GM12878 (cell line): ENCODE measurements at regions not wholly inside any gene's neighbourhood (a gene's known extent, or its start where the extent isn't known, plus 50 kb on each side); places are given as distances from the start of the nearest gene placed in this dataset.

Experiments
- ATAC-seq: fragments of 200-7000 bp; cut with Tn5 transposase; 3 replicates; pipeline ENCODE4 v1.9.1; 2020; ENCODE audit warnings: mild to moderate bottlenecking, moderate library complexity
- BruUV-seq: library from RNA; stranded (reverse); fragments of 400-500 nt; replicated peaks from 2 replicates; lab custom pipeline; 2021; lab: Mats Ljungman, UMichigan
- CTCF ChIA-PET: fragments of 300-600 bp; sonication (Branson Sonifier 250); formaldehyde crosslinking; extraction: SDS; loops from one replicate; lab custom pipeline; 2021; ENCODE audit warnings: inconsistent platforms; lab: Yijun Ruan, JAX
- POLR2A ChIA-PET: fragments of 350-600 bp; formaldehyde crosslinking; extraction: SDS; loops from one replicate; lab custom pipeline; 2021; ENCODE audit warnings: inconsistent platforms; lab: Charles Lee
- RAD21 ChIA-PET: fragments of 300-600 bp; sonication (Branson Sonifier 250); formaldehyde crosslinking; loops from one replicate; lab custom pipeline; 2023; ENCODE audit warnings: antibody characterized with exemption; ENCODE audit not compliant: unreplicated experiment; lab: Charles Lee
- SMC1A ChIA-PET: fragments of 300-600 bp; sonication (Branson Sonifier 250); formaldehyde crosslinking; loops from one replicate; lab custom pipeline; 2023; ENCODE audit not compliant: unreplicated experiment, uncharacterized antibody; lab: Charles Lee
- DNase-seq: peaks from one replicate; pipeline ENCODE4 v3.0.0-alpha.2; 2011; ENCODE audit warnings: low read depth, low spot score
- FAIRE-seq: peaks from 3 replicates; lab custom pipeline; 2011; peaks lifted over from hg19 to GRCh38; lab: Jason Lieb, UNC
- H2AFZ ChIP-seq: 2 replicates; pipeline ENCODE4 v1.6.0; 2011; ENCODE audit warnings: low read depth, low read length, control low read depth; ENCODE audit not compliant: control insufficient read depth
- H3K27ac ChIP-seq: 2 replicates; pipeline ENCODE4 v1.5.1; 2011; ENCODE audit warnings: control low read depth; ENCODE audit not compliant: control insufficient read depth, insufficient read depth
- H3K27me3 ChIP-seq, 2 experiments: replicated peaks in 1 of 2; 2 replicates each; pipeline versions ENCODE4 v1.6.0 to v1.6.1; 2011; ENCODE audit warnings: low read length in 1 of 2; ENCODE audit not compliant: control insufficient read depth in 2 of 2, insufficient read depth in 2 of 2
- H3K36me3 ChIP-seq, 2 experiments: 2 replicates each; pipeline ENCODE4 v1.5.1; 2011; ENCODE audit warnings: low read length in 1 of 2; ENCODE audit not compliant: control insufficient read depth in 2 of 2, insufficient read depth in 2 of 2
- H3K4me1 ChIP-seq: 2 replicates; pipeline ENCODE4 v1.6.1; 2011; ENCODE audit warnings: mild to moderate bottlenecking, low read length, moderate library complexity, mixed read lengths; ENCODE audit not compliant: control insufficient read depth, insufficient read depth
- H3K4me2 ChIP-seq: 2 replicates; pipeline ENCODE4 v1.6.0; 2011; ENCODE audit warnings: control low read depth; ENCODE audit not compliant: control insufficient read depth, insufficient read depth
- H3K4me3 ChIP-seq: fragments of 200-600 bp; sonication (generic); 2 replicates; pipeline ENCODE4 v1.5.1; 2016
- H3K79me2 ChIP-seq: 2 replicates; pipeline ENCODE4 v1.6.0; 2011; ENCODE audit warnings: low read length; ENCODE audit not compliant: control insufficient read depth, insufficient read depth
- H3K9ac ChIP-seq: 2 replicates; pipeline ENCODE4 v1.8.0; 2011; ENCODE audit warnings: low read length, control low read depth, mixed read lengths; ENCODE audit not compliant: control insufficient read depth, insufficient read depth
- H3K9me3 ChIP-seq: replicated peaks from 3 replicates; pipeline ENCODE4 v1.5.1; 2011; ENCODE audit warnings: mild to moderate bottlenecking, low read length; ENCODE audit not compliant: control insufficient read depth, insufficient read depth
- H4K20me1 ChIP-seq: 2 replicates; pipeline ENCODE4 v1.6.0; 2011; ENCODE audit not compliant: control insufficient read depth, insufficient read depth
- ASH2L ChIP-seq: fragments of 300-600, 200-600 bp; sonication (generic); IDR thresholded peaks from 2 replicates; pipeline ENCODE4 v1.6.1; 2017; ENCODE audit warnings: low read depth, mild to moderate bottlenecking, borderline replicate concordance
- BACH1 ChIP-seq: fragments of 450-650 bp; IDR thresholded peaks from 2 replicates; pipeline ENCODE4 v1.6.1; 2017; ENCODE audit warnings: mild to moderate bottlenecking, borderline replicate concordance
- GATAD2B ChIP-seq: fragments of 450-650 bp; conservative IDR thresholded peaks from 2 replicates; pipeline ENCODE4 v1.6.1; 2017; ENCODE audit warnings: low read depth, mild to moderate bottlenecking, moderate library complexity
- JUND ChIP-seq: IDR thresholded peaks from 2 replicates; pipeline ENCODE4 v1.6.1; 2012; ENCODE audit warnings: low read depth, mild to moderate bottlenecking, low read length, improper control_type of control experiment, moderate library complexity
- KLF5 ChIP-seq: fragments of 450-650 bp; IDR thresholded peaks from 2 replicates; pipeline ENCODE4 v1.6.1; 2014; ENCODE audit warnings: mild to moderate bottlenecking; ENCODE audit not compliant: partially characterized antibody
- NBN ChIP-seq: fragments of 450-650 bp; IDR thresholded peaks from 2 replicates; pipeline ENCODE4 v1.6.1; 2016
- NFIC ChIP-seq: IDR thresholded peaks from 2 replicates; pipeline ENCODE4 v1.6.1; 2012; ENCODE audit warnings: low read depth, mild to moderate bottlenecking, inconsistent platforms, low read length, moderate library complexity
- NFYA ChIP-seq: IDR thresholded peaks from 2 replicates; pipeline ENCODE4 v1.6.1; 2011; ENCODE audit warnings: low read depth, mild to moderate bottlenecking, low read length, improper control_type of control experiment, borderline replicate concordance
- RELA ChIP-seq: fragments of 450-650 bp; IDR thresholded peaks from 2 replicates; pipeline ENCODE4 v1.8.0; 2014; ENCODE audit warnings: borderline replicate concordance; ENCODE audit not compliant: partially characterized antibody
- SIN3A ChIP-seq: IDR thresholded peaks from 2 replicates; pipeline ENCODE4 v1.6.1; 2012; ENCODE audit warnings: low read depth, low read length, improper control_type of control experiment
- STAT3 ChIP-seq: IDR thresholded peaks from 2 replicates; pipeline ENCODE4 v1.6.1; 2011; ENCODE audit warnings: low read depth, low read length, improper control_type of control experiment
- SUZ12 ChIP-seq: fragments of 200-600 bp; sonication (generic); IDR thresholded peaks from one replicate; pipeline ENCODE4 v1.6.1; 2018; ENCODE audit warnings: antibody characterized with exemption, mild to moderate bottlenecking; ENCODE audit not compliant: unreplicated experiment
- TAF1 ChIP-seq: IDR thresholded peaks from 2 replicates; pipeline ENCODE4 v1.6.1; 2011; ENCODE audit warnings: mild to moderate bottlenecking, low read depth, low read length, borderline replicate concordance
- TCF12 ChIP-seq: IDR thresholded peaks from 2 replicates; pipeline ENCODE4 v1.6.1; 2011; ENCODE audit warnings: low read depth, mild to moderate bottlenecking, low read length
- ZNF217 ChIP-seq: fragments of 450-650 bp; IDR thresholded peaks from 2 replicates; pipeline ENCODE4 v1.6.1; 2017; ENCODE audit warnings: antibody characterized with exemption, mild to moderate bottlenecking
- ZSCAN29 ChIP-seq: fragments of 450-650 bp; IDR thresholded peaks from 2 replicates; pipeline ENCODE4 v1.6.1; 2017; ENCODE audit warnings: mild to moderate bottlenecking, moderate library complexity
- WGBS: methylation state at CpG from one replicate; pipeline ENCODE4 v1.1.6; 2016; ENCODE audit warnings: low lambda C conversion rate; ENCODE audit not compliant: insufficient replicate concordance, insufficient coverage; ENCODE audit errors: missing lambda C conversion rate; 5-methylcytosine and 5-hydroxymethylcytosine counted together
- in situ Hi-C: fragments of 300-500 bp; cut with MboI; formaldehyde crosslinking; loops from 9 replicates; pipeline ENCODE4 v1.14.3; 2018; ENCODE audit warnings: mixed read lengths
- intact Hi-C: fragments of 100-400 bp; cut with micrococcal nuclease; formaldehyde crosslinking; loops from one replicate; pipeline ENCODE4 v1.14.2; 2022; ENCODE audit not compliant: unreplicated experiment
- TF ChIP-seq, protein P1 (sequence below): fragments of 450-650 bp; IDR thresholded peaks from 2 replicates; pipeline ENCODE4 v1.6.1; 2018; ENCODE audit warnings: borderline replicate concordance, mild to moderate bottlenecking; ENCODE audit not compliant: partially characterized antibody
- TF ChIP-seq, protein P2 (sequence below): fragments of 450-650 bp; IDR thresholded peaks from 2 replicates; pipeline ENCODE4 v1.6.1; 2017; ENCODE audit warnings: mild to moderate bottlenecking
- TF ChIP-seq, protein P3 (sequence below): fragments of 450-650 bp; IDR thresholded peaks from 2 replicates; pipeline ENCODE4 v1.6.1; 2017; ENCODE audit warnings: low read depth, mild to moderate bottlenecking, moderate library complexity

DNA sequence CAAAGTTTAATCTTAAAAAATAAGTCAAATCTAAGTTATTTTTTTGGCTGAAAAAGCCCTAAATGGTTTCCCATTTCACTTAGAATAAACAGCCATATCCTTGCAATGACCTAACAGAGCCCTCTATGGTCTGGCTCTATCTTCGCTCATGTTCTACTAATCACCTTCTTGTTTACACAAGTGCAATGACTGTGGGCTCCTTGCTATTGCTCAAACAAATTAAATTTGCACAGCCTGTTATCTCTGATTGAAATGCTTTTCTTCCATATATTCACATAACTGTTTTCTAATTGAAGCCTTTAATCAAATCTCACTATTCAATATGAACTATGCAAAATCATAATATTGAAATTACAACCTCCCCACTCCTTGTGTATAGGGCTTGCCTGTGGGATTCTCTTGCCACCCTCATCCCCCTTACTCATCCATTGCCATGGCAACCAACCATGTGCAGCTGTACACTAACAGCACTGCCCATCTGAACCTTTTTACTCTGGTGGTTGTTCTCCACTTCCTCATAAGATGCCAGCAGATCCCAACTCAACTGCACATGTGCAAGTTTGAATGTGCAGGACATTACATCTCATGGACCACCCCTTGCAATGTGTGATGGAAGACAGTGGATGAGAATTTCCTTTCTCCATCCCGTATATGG, 1083.2 kb downstream of the SOCS6 start:
- H3K27me3 ChIP-seq: no peaks in the 10 kb centered on the region
- no TSS peak for BruUV-seq
- no peak overlapping the region for H3K4me2 ChIP-seq
- H3K27ac ChIP-seq: no peak overlapping the region
- no peaks in the 10 kb centered on the region for H3K4me1 ChIP-seq
- ChIA-PET SMC1A (no interaction called here), POLR2A (no interaction called here), CTCF (no interaction called here), RAD21 (no interaction called here)
- in situ Hi-C loops: no loop called here
- TF ChIP-seq, protein P1, sequence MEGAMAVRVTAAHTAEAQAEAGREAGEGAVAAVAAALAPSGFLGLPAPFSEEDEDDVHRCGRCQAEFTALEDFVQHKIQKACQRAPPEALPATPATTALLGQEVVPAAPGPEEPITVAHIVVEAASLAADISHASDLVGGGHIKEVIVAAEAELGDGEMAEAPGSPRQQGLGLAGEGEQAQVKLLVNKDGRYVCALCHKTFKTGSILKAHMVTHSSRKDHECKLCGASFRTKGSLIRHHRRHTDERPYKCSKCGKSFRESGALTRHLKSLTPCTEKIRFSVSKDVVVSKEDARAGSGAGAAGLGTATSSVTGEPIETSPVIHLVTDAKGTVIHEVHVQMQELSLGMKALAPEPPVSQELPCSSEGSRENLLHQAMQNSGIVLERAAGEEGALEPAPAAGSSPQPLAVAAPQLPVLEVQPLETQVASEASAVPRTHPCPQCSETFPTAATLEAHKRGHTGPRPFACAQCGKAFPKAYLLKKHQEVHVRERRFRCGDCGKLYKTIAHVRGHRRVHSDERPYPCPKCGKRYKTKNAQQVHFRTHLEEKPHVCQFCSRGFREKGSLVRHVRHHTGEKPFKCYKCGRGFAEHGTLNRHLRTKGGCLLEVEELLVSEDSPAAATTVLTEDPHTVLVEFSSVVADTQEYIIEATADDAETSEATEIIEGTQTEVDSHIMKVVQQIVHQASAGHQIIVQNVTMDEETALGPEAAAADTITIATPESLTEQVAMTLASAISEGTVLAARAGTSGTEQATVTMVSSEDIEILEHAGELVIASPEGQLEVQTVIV: no peak
- TF ChIP-seq NFYA: no peak
- TF ChIP-seq SIN3A: no peak
- no peak for TF ChIP-seq JUND
- no peak for TF ChIP-seq KLF5
- no peak for TF ChIP-seq TAF1
- TF ChIP-seq ASH2L: no peak
- TF ChIP-seq SUZ12: no peak
- TF ChIP-seq GATAD2B: no peak
- no peak for TF ChIP-seq TCF12
- TF ChIP-seq, protein P2, sequence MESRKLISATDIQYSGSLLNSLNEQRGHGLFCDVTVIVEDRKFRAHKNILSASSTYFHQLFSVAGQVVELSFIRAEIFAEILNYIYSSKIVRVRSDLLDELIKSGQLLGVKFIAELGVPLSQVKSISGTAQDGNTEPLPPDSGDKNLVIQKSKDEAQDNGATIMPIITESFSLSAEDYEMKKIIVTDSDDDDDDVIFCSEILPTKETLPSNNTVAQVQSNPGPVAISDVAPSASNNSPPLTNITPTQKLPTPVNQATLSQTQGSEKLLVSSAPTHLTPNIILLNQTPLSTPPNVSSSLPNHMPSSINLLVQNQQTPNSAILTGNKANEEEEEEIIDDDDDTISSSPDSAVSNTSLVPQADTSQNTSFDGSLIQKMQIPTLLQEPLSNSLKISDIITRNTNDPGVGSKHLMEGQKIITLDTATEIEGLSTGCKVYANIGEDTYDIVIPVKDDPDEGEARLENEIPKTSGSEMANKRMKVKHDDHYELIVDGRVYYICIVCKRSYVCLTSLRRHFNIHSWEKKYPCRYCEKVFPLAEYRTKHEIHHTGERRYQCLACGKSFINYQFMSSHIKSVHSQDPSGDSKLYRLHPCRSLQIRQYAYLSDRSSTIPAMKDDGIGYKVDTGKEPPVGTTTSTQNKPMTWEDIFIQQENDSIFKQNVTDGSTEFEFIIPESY: no peak
- no peak for TF ChIP-seq NBN
- no peak for TF ChIP-seq STAT3
- TF ChIP-seq BACH1: no peak
- no peak for TF ChIP-seq RELA
- no peak for TF ChIP-seq ZSCAN29
- TF ChIP-seq ZNF217: no peak
- TF ChIP-seq, protein P3, sequence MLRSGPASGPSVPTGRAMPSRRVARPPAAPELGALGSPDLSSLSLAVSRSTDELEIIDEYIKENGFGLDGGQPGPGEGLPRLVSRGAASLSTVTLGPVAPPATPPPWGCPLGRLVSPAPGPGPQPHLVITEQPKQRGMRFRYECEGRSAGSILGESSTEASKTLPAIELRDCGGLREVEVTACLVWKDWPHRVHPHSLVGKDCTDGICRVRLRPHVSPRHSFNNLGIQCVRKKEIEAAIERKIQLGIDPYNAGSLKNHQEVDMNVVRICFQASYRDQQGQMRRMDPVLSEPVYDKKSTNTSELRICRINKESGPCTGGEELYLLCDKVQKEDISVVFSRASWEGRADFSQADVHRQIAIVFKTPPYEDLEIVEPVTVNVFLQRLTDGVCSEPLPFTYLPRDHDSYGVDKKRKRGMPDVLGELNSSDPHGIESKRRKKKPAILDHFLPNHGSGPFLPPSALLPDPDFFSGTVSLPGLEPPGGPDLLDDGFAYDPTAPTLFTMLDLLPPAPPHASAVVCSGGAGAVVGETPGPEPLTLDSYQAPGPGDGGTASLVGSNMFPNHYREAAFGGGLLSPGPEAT: no peak
- no peak for TF ChIP-seq NFIC
- no peak for FAIRE-seq
- H3K36me3 ChIP-seq: no peaks in the 10 kb centered on the region
- H3K79me2 ChIP-seq: no peaks in the 10 kb centered on the region
- H3K9ac ChIP-seq: no peak overlapping the region
- no peak for ATAC-seq
- H4K20me1 ChIP-seq: no peaks in the 10 kb centered on the region
- DNase-seq: no peak
- WGBS: 0% methylated on average over 2 of the region's 2 CpGs
- no peak overlapping the region for H3K4me3 ChIP-seq
- intact Hi-C loops: no loop called here
- H3K9me3 ChIP-seq: no peaks in the 10 kb centered on the region
- H2AFZ ChIP-seq: no peak overlapping the region
